NK-92 (cell line): ENCODE measurements at regions not wholly inside any gene's neighbourhood (a gene's known extent, or its start where the extent isn't known, plus 50 kb on each side); places are given as distances from the start of the nearest gene placed in this dataset.
"Not testable (repeated sequence)": the region's sequence is repeated elsewhere in the genome, so short reads cannot be mapped to it uniquely, and the experiment has no call there.

Experiments used
- DNase-seq: peaks from one replicate; lab custom pipeline; 2025; ENCODE audit not compliant: unreplicated experiment; lab: John Stamatoyannopoulos, UW

DNA sequence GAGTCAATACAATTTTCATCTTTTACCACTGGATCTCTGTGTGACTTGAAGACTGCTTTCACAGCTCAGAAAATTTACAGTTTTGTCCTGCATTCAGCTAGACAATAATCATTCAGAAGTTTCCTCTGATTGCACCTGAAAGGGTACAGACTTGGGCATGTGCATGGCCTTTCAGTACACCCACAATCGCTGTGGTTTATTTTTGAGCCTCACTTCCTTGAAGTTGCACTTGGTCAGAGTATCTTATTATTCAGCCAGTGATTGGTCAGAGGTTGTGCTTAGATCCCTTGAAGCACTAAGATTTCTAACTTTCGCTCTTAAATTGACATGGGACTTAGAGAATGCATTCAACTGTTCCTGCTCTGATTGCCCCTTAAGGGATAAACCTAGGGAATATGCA lies 508.2 kb downstream of the FAM181B start:
- DNase-seq, result no peak

DNA sequence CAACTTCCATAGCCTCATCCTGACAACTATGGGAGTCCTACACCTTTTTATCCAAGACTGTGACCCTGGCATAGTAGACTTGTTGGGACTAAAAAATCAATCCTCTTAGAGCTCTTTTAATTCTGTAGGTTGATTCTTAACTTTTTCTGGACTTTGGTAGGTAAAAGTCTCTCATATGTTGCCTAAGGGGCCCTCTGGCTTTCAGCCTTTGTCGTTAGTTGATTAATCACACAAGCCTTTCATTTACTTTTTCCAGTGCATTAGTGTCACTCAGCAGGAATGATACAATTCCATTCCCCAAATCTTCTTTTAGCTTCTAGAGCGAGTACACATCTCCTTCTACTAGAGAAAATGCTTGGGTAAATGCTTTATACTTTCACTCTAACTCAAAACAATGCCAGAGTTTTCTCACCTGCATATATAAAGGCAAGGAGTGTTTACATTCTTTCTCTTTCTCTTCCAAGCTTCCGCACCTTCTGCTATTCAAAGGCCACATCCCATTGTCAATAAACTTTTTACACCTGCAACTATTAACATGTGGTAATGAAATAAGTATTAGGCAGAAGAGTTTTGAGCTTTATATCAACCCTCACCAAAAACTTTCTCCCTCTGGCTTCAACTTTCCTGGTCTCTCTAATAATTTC lies 516.6 kb downstream of the FAM181B start:
- DNase-seq, result no peak

DNA sequence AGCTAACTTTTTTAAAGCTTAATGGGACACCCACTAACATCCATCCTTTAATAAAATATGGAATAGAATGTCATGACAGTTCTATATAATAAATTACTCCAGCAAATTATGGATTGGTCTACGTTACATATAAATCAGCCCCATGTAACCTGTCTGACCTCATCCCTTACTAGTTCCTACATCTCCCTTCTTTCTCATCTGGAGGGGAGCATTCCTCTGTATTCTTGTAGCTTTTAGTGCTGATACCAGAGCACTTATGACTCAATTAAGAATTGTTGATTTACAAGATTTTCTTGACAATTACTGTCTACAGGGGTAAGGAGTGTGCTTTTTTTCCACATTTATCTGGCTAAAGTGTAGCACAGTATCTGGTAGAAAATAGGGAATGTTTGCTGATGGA lies 523.7 kb downstream of the FAM181B start:
- no peak for DNase-seq

DNA sequence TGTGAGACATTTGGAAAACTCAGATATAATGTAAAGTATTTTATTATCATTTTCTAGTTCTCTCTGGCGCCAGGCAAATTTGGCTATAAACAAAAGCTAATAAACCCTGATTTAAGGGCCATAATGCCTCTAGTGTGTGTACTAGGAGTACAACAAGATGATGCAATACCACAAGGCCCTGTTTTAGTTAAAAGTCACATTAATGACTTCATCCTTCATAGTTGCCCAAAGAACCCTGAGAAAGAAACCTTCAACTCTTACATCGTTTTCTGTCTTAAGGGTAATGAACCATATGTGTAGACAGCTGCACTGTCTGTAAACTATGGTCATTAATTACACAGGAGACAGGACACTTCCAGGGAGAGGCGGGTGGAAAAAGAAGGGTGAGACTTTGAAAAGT lies 538.4 kb downstream of the FAM181B start:
- no peak for DNase-seq

DNA sequence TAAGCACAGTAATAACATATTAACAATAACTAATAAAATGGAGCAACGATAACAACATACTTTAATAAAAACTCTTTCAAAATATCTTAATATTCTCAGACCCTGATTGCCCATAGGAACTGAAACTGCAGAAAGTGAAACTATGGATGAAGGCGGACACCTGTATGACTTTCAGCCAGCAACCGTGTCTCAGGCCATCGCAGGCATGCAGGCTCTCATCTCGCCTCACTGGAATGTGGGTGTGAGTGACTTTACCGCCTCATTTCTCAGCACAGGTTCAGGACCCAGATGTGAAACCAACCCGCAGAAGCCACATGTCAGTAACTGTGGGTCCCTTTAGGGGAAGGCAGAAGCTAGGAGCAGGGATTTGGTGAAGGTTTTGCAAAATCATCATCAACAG lies 539.1 kb downstream of the FAM181B start:
- DNase-seq, result no peak

GRCh38 chr11:82191695-82192094 lies 542.0 kb downstream of the FAM181B start:
- no peak for DNase-seq

- DNase-seq, result no peak
These were observed 547.7 kb downstream of the FAM181B start for GRCh38 chr11:82185925-82186324.

DNA sequence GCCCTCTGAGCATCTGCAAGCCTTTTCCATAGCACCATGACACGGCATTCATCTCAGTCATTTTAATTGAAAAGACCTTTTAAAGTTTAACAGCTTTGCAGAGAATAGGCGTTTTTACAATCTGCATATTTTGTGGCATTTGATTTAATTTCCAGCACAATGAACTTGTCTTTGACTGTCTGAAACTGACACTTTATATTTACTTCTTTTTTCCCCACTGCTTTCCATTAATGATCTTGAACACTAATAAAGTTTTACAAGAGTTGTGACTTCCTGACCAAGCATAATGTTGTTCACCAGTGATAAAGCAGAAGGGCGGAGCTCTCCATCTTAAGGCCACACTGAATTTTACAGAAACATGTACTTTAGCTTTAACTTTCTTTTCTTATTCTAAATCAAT lies 548.7 kb downstream of the FAM181B start:
- no peak for DNase-seq

- no peak for DNase-seq
These were observed 550.3 kb downstream of the FAM181B start for GRCh38 chr11:82183346-82183745.

DNA sequence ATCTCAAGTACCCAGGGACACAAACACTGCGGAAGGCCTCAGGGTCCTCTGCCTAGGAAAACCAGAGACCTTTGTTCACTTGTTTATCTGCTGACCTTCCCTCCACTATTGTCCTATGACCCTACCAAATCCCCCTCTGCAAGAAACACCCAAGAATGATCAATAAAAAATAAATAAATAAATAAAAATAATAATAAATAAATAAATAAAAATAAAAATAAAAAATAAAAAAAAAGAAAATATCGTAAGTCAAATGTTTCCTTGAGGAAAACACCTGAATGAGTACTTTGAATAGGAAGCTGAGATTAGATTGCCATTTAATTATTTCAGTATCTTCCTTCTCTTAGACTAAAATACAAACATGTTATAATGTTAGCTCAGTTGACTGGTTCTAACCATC lies 551.0 kb downstream of the FAM181B start:
- not testable (repeated sequence) for DNase-seq

DNA sequence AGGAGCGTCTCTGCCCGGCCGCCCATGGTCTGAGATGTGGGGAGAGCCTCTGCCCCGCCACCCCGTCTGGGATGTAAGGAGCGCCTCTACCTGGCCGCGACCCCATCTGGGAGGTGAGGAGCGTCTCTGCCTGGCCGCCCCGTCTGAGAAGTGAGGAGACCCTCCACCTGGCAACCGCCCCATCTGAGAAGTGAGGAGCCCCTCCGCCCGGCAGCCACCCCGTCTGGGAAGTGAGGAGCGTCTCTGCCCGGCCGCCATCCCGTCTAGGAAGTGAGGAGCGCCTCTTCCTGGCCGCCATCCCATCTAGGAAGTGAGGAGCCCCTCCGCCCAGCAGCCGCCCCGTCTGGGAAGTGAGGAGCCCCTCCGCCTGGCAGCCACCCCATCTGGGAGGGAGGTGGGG lies 551.9 kb downstream of the FAM181B start:
- DNase-seq, result not testable (repeated sequence)

GRCh38 chr11:82176945-82177344 lies 556.7 kb downstream of the FAM181B start:
- DNase-seq, result no peak

- DNase-seq, result no peak
These were observed 557.3 kb downstream of the FAM181B start for GRCh38 chr11:82176365-82176764.

- DNase-seq, result no peak
These were observed 559.1 kb downstream of the FAM181B start for GRCh38 chr11:82174610-82175009.

DNA sequence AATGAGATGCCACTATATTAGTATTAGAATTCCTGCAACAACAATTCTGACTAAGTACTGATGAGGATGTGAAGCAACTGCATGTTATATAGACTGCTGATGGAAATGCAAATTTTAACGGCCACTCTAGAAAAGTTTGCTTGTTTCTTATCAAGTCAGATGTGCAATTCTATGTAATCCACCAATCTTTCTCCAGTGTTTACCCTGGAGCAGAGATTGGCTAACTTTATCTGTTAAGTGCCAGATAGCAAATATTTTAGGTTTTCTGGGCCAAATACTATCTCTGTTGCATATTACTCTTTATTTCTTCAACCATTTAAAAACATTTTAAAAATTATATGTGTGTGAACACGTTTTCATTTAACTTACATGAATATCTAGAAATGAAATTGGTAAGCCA lies 586.9 kb downstream of the FAM181B start:
- DNase-seq, result no peak

DNA sequence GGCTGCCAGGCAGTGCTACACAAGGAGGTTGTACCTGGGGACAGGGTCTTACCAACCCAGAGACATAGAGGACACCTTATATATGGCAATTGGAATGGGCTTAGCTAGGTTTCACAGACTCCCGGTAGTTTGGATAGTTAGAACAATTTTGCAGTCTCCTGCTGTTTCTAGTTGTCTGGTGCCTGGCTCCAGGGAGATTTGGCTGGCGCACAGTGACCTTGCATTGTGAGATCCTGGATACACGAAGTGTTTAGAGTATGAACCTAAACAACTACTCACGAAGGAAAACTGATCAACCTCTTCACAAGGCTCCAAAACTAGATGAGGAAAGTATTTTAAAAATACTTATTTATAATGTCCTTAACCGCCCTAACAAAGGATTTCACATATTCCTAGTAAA lies 614.7 kb downstream of the FAM181B start:
- DNase-seq, result no peak

DNA sequence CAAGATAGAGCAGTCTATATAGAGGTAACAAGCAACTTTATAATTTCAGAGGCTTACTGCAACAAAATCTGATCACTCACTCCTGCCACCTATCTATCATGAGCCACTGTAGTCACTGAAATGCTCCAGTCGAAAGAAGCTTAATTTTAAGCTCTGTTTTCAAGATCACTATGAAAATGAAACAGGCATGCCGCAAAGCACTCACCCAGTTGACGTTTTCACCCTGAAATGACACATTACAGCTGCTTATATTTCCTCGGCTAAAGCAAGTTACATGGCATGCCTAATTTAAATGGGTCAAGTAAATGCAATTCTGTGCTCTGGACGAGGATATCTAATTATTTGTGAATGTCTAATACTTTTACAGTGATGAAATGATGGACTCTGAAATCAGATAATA lies 616.3 kb downstream of the FAM181B start:
- DNase-seq, result no peak

DNA sequence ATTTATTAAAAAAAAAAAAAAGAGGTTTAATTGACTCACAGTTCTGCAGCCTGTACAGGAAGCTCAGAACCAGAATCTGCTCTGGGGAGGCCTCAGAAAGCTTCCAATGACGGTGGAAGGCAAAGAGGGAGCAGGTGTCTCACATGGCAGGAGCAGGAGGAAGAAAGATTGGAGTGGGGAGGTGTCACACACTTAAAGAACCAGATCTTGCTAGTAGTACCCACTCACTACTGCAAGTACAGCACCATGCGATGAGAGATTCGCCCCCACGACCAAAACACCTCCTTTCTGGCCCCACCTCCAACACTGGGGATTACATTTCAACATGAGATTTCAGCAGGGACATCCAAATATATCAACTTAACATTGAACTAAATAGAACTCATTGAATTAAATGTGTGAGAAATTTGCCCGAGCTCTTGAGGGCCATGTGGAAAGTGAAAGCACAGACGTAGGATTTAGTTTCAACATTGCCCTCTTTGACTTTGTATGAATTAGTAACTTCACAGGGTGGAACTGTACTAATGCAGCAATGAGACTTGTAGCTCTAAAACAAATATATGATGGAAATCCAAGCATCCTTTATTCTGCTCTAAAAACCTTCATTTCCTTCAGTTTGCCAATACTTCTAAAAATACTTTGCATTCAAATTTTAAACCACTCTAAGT lies 628.2 kb downstream of the FAM181B start:
- DNase-seq, result no peak

DNA sequence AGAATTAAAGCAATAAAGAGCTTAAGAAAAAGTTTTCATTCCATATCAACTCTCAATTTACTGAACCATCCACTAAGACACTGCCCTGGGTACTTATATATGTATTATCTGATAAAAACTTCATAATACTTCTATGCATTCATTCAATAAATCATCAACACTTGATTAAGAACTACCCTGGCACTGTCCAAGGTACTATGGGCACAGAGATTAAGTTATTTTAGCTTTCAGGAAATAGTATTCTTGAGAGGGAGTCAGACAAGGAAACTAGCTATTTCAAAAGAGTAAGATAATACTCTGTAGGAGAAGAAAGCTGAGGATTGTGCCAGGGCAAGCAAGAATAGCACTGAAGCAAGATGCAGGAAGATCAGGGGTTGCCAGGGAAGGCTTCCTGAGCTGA lies 640.8 kb downstream of the FAM181B start:
- no peak for DNase-seq

GRCh38 chr11:82089426-82089825 lies 644.2 kb downstream of the FAM181B start:
- DNase-seq, result no peak

GRCh38 chr11:82085493-82085892 lies 648.2 kb downstream of the FAM181B start:
- DNase-seq, result no peak

- DNase-seq, result no peak
These were observed 650.7 kb downstream of the FAM181B start for GRCh38 chr11:82082976-82083375.

DNA sequence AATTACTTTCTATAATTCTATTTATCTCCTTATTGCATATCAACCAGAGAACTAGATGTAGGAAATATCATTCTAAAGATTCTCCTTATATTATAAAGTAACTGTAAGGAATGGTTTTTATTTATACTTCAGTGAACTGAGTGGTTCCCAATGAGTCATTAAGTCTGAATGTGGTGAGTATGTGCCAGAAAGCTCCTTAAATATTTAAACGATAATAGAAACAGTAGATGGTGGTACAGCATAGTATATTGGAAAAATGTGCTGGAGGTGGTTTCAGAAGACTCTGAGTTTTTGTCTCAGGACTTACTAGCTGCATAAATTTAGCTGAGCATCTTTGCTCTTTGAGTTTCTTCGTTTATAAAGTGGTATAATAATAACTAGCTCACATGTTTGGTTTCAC lies 653.5 kb downstream of the FAM181B start:
- DNase-seq, result no peak
